Esophagus muscularis mucosa (tissue), 4 donors: ENCODE measurements at regions not wholly inside any gene's neighbourhood (a gene's known extent, or its start where the extent isn't known, plus 50 kb on each side); places are given as distances from the start of the nearest gene placed in this dataset.

Source experiments
- DNase-seq: peaks from one replicate; pipeline ENCODE4 v3.0.0-alpha.2; 2017; ENCODE audit errors: extremely low spot score
- H3K27ac ChIP-seq, 4 donors: fragments of 200-600 bp; sonication (generic); replicated peaks in 1 of 4; 1 replicate in 3 of 4; 2 replicates in 1 of 4; pipeline ENCODE4 v1.5.1; 2016 to 2019; ENCODE audit warnings: mild to moderate bottlenecking in 1 of 4
- H3K27me3 ChIP-seq, 4 donors: fragments of 200-600 bp; sonication (generic); one replicate each; pipeline versions ENCODE4 v1.5.1 to v1.6.0; 2016 to 2019
- H3K36me3 ChIP-seq, 4 donors: fragments of 200-600 bp; sonication (generic); one replicate each; pipeline ENCODE4 v1.5.1; 2016 to 2019
- H3K4me1 ChIP-seq, 4 donors: fragments of 200-600 bp; sonication (generic); one replicate each; pipeline ENCODE4 v1.5.1; 2016 to 2019
- H3K4me3 ChIP-seq, 4 donors: fragments of 200-600 bp; sonication (generic); 1 replicate in 2 of 4; 2 replicates in 2 of 4; pipeline ENCODE4 v1.5.1; 2016 to 2019; ENCODE audit warnings: mild to moderate bottlenecking in 4 of 4, moderate library complexity in 1 of 4
- H3K9me3 ChIP-seq, 4 donors: fragments of 200-600 bp; sonication (generic); 1 replicate in 3 of 4; 2 replicates in 1 of 4; pipeline ENCODE4 v1.5.1; 2016 to 2019
- EP300 ChIP-seq: sonication (generic); formaldehyde crosslinking; IDR thresholded peaks from one replicate; pipeline ENCODE4 v1.6.1; 2017; ENCODE audit warnings: antibody characterized with exemption
- POLR2A ChIP-seq: fragments of 450-650 bp; IDR thresholded peaks from one replicate; pipeline ENCODE4 v1.6.1; 2017; ENCODE audit warnings: antibody characterized with exemption, moderate library complexity, mild to moderate bottlenecking, low read depth
- POLR2AphosphoS5 ChIP-seq, 2 donors: sonication (generic); formaldehyde crosslinking; IDR thresholded peaks; one replicate each; pipeline ENCODE4 v1.6.1; 2017; ENCODE audit warnings: antibody characterized with exemption in 2 of 2
- WGBS: methylation state at CpG from one replicate; pipeline ENCODE4 v1.1.5; 2018; 5-methylcytosine and 5-hydroxymethylcytosine counted together
- intact Hi-C: fragments of 100-400 bp; cut with DNase I; formaldehyde crosslinking; loops from one replicate; pipeline ENCODE4 v1.15.1; 2023
- TF ChIP-seq, protein P1 (sequence below), 3 experiments: fragments of 200-600 bp in 2 of 3; fragments of 450-650 bp in 1 of 3; sonication (generic) in 2 of 3; IDR thresholded peaks; one replicate each; pipeline ENCODE4 v1.5.1; 2017 to 2019; ENCODE audit warnings: antibody characterized with exemption in 3 of 3, mild to moderate bottlenecking in 2 of 3, moderate library complexity in 1 of 3

DNA sequence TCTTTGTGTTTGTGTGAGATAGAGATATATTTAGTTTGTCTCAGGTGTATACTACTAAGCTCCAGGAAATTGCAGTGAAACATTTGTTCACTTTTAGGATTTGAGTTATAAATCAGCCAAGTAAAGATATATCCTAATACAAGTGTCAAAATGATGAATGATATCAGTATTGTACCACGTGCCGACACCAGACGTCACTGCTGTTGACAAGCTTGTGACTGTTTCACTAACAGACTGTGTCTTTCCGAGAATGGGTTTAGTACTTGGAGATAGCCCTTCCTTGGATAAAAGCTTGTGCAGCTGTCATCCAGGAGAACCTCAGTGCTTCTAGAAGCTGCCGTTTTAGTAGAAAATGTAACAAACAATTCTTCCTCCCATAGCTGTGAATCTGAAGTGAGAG, 343.3 kb downstream of the FBXO8 start:
- H3K9me3 ChIP-seq = no peaks in the 10 kb centered on the region
- H3K27ac ChIP-seq = peak overlapping the region in 3 of 4 donors; percentile 9 to 55 (median 45)
- no peaks in the 10 kb centered on the region for H3K36me3 ChIP-seq
- H3K4me3 ChIP-seq = no peak overlapping the region
- intact Hi-C loops = no loop called here
- 35% methylated on average over 5 of the region's 5 CpGs for WGBS
- TF ChIP-seq POLR2AphosphoS5 (IDR thresholded peaks at IDR 0.05) (peak; percentile 42 to 61), POLR2A (no peak)
- TF ChIP-seq, protein P1, sequence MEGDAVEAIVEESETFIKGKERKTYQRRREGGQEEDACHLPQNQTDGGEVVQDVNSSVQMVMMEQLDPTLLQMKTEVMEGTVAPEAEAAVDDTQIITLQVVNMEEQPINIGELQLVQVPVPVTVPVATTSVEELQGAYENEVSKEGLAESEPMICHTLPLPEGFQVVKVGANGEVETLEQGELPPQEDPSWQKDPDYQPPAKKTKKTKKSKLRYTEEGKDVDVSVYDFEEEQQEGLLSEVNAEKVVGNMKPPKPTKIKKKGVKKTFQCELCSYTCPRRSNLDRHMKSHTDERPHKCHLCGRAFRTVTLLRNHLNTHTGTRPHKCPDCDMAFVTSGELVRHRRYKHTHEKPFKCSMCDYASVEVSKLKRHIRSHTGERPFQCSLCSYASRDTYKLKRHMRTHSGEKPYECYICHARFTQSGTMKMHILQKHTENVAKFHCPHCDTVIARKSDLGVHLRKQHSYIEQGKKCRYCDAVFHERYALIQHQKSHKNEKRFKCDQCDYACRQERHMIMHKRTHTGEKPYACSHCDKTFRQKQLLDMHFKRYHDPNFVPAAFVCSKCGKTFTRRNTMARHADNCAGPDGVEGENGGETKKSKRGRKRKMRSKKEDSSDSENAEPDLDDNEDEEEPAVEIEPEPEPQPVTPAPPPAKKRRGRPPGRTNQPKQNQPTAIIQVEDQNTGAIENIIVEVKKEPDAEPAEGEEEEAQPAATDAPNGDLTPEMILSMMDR (IDR thresholded peaks at IDR 0.05) = no peak
- DNase-seq = no peak
- no peaks in the 10 kb centered on the region for H3K27me3 ChIP-seq
- peaks cover 10 to 52% (median 36%) of the 10 kb centered on the region in 4 donors for H3K4me1 ChIP-seq

DNA sequence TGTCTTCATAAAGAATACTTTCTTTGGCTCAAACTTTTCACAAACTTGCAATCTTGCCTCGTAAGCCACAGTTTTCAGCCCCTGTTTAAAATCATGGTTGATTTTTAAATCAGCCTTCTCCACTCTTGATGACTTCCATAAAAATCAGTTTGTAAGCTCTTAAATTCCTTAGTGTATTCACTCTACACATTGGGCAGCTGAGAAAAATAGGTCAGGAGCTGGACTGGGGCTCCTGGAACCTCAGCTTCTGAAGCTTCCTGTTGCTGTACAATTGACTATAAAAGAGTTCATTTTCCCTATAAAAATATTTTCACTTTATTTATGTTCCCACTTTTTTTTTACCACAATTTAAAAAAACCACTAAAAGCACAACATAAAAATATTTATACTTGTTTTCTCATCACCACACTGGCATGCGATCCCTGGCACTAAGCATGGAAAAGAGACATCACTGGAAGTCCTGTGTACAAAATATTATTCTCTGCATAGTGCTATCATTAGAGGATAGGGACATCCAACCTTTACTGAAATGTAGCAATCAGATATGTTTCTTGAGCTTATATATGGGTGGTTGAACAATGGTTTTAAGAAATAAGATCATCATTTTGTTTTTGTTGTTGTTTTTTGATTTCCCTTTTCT, 345.7 kb downstream of the FBXO8 start:
- WGBS = 80% methylated on average over 2 of the region's 2 CpGs
- Histone ChIP-seq H3K36me3 (no peaks in the 10 kb centered on the region), H3K27ac (peak overlapping the region in 2 of 4 donors; percentile 32 to 52), H3K4me1 (peaks cover 10 to 61% (median 41%) of the 10 kb centered on the region in 4 donors), H3K4me3 (no peak overlapping the region), H3K9me3 (no peaks in the 10 kb centered on the region), H3K27me3 (no peaks in the 10 kb centered on the region)
- intact Hi-C loops = loop anchor here (10.0 kb wide), 1 partner anchor 187 kb away; no protein-coding TSS in a partner anchor
- TF ChIP-seq, protein P1 (IDR thresholded peaks at IDR 0.05) = no peak
- TF ChIP-seq POLR2AphosphoS5 (IDR thresholded peaks at IDR 0.05) = peak in 1 of 2 donors; percentile 12
- no peak for DNase-seq

DNA sequence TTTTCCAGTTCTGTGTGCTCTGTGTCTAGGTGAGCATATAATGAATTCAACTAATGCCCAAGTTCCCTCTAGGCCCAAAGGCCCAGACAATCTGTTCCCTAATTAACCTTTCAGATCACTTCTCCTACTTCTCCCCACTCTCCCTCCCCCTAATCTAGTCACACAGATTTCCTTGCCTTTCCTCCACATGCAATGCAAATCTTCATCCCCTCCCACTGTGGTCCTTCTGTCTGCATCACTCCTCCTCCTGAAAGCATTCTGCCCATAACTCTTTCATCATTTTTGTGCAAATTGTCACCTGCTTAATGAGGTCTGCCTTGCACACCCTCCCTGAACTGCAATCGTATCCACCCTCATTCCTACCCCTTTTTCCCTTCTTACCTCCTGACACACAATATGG, 346.6 kb downstream of the FBXO8 start:
- H3K36me3 ChIP-seq = no peaks in the 10 kb centered on the region
- intact Hi-C loops = loop anchor here (10.0 kb wide), 1 partner anchor 188 kb away; no protein-coding TSS in a partner anchor
- DNase-seq = no peak
- H3K9me3 ChIP-seq = no peaks in the 10 kb centered on the region
- H3K4me3 ChIP-seq = no peak overlapping the region
- TF ChIP-seq EP300 (no peak), POLR2AphosphoS5 (IDR thresholded peaks at IDR 0.05) (no peak), POLR2A (no peak)
- TF ChIP-seq, protein P1 (IDR thresholded peaks at IDR 0.05) = no peak
- no peaks in the 10 kb centered on the region for H3K27me3 ChIP-seq
- peaks cover 10 to 66% (median 41%) of the 10 kb centered on the region in 4 donors for H3K4me1 ChIP-seq
- 61% methylated on average over 1 of the region's 1 CpG for WGBS
- peak overlapping the region; percentile 72 to 74 (median 73) for H3K27ac ChIP-seq

DNA sequence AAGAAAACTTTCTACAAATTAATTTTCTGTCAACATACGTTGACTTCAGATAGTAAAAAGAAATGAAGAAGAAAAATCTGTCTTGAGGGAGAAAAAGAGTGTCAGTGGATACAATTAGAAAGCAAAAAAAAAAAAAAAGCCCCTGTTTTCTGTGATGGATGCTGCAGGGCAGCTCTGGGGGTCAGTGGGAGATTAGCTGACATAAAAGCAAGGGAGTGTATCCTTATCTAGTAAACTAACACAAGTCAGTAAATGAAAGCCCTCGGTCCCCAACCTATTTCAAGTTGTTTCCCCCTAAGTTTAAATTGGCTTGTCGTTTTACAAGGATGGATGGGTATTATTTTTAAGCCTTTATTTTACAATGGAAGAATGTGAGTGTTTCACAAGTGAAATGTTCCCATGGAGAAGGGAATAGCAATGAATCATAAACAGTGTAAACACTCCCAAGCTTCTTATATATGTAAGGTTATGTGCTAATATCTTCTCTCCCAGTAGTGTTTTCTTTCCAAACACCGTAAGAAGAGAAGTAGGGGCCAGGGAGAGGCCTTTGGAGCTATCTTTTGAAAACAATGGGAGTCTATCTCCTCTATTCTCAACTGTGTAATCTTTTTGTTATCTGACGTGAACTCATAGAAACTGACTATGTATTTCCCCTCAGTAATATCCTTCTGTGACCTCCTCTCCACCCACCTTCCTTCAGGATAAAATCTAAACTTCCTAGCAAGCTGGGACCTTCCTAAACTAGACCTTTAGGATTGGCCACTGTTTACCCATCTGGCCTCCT, 347.7 kb downstream of the FBXO8 start:
- H3K4me3 ChIP-seq = no peak overlapping the region
- 26% methylated on average over 5 of the region's 5 CpGs for WGBS
- no peaks in the 10 kb centered on the region for H3K36me3 ChIP-seq
- peaks cover 10 to 77% (median 46%) of the 10 kb centered on the region in 4 donors for H3K4me1 ChIP-seq
- no peak for DNase-seq
- no peaks in the 10 kb centered on the region for H3K9me3 ChIP-seq
- peak overlapping the region; percentile 72 to 74 (median 73) for H3K27ac ChIP-seq
- intact Hi-C loops = loop anchor here (10.0 kb wide), 1 partner anchor 189 kb away; no protein-coding TSS in a partner anchor
- TF ChIP-seq POLR2AphosphoS5 (IDR thresholded peaks at IDR 0.05) (peak in 1 of 2 donors; percentile 7), EP300 (no peak), POLR2A (no peak)
- TF ChIP-seq, protein P1 (IDR thresholded peaks at IDR 0.05) = no peak
- no peaks in the 10 kb centered on the region for H3K27me3 ChIP-seq
